Mesendoderm (in vitro differentiated cells): ENCODE measurements at regions not wholly inside any gene's neighbourhood (a gene's known extent, or its start where the extent isn't known, plus 50 kb on each side); places are given as distances from the start of the nearest gene placed in this dataset.

Experiments
- DNase-seq: peaks from one replicate; pipeline ENCODE4 v3.0.0; 2013
- H2AK5ac ChIP-seq: 2 replicates; pipeline ENCODE4 v1.6.1; 2013; ENCODE audit warnings: low read length, inconsistent platforms
- H2BK120ac ChIP-seq: 2 replicates; pipeline ENCODE4 v1.6.1; 2013; ENCODE audit warnings: low read depth, mild to moderate bottlenecking, low read length, moderate library complexity, mixed read lengths
- H2BK15ac ChIP-seq: replicated peaks from 2 replicates; pipeline ENCODE4 v1.6.1; 2013; ENCODE audit warnings: low read depth, mild to moderate bottlenecking, moderate library complexity
- H2BK5ac ChIP-seq: 2 replicates; pipeline ENCODE4 v1.6.1; 2013; ENCODE audit warnings: low read length, inconsistent platforms
- H3K18ac ChIP-seq: 2 replicates; pipeline ENCODE4 v1.6.1; 2013; ENCODE audit warnings: mild to moderate bottlenecking, low read length, mixed read lengths
- H3K23ac ChIP-seq: one replicate; pipeline ENCODE4 v1.6.1; 2013; ENCODE audit warnings: low read length
- H3K27ac ChIP-seq: 2 replicates; pipeline ENCODE4 v1.5.1; 2013; ENCODE audit warnings: low read depth, mild to moderate bottlenecking, inconsistent platforms, low read length, moderate library complexity
- H3K27me3 ChIP-seq: 2 replicates; pipeline ENCODE4 v1.6.1; 2013; ENCODE audit warnings: low read length, control low read depth, mild to moderate bottlenecking, inconsistent platforms; ENCODE audit not compliant: insufficient read depth, poor library complexity
- H3K36me3 ChIP-seq: 2 replicates; pipeline ENCODE4 v1.6.1; 2013; ENCODE audit warnings: low read length, inconsistent platforms; ENCODE audit not compliant: control insufficient read depth, insufficient read depth
- H3K4ac ChIP-seq: one replicate; pipeline ENCODE4 v1.6.1; 2013; ENCODE audit warnings: low read depth, mild to moderate bottlenecking, low read length, moderate library complexity
- H3K4me1 ChIP-seq: 2 replicates; pipeline ENCODE4 v1.6.1; 2013; ENCODE audit warnings: low read depth, low read length, inconsistent platforms; ENCODE audit not compliant: control insufficient read depth
- H3K4me2 ChIP-seq: 2 replicates; pipeline ENCODE4 v1.6.1; 2013; ENCODE audit warnings: low read length
- H3K4me3 ChIP-seq: 2 replicates; pipeline ENCODE4 v1.5.1; 2013; ENCODE audit warnings: mild to moderate bottlenecking, low read length
- H3K56ac ChIP-seq: one replicate; pipeline ENCODE4 v1.6.1; 2013; ENCODE audit warnings: low read length
- H3K79me1 ChIP-seq: 2 replicates; pipeline ENCODE4 v1.6.1; 2013; ENCODE audit warnings: low read length, inconsistent platforms
- H3K79me2 ChIP-seq: 2 replicates; pipeline ENCODE4 v1.6.1; 2013; ENCODE audit warnings: mild to moderate bottlenecking, low read length; ENCODE audit not compliant: control insufficient read depth, insufficient read depth
- H3K9ac ChIP-seq: 2 replicates; pipeline ENCODE4 v1.6.1; 2013; ENCODE audit warnings: low read length, inconsistent platforms
- H4K5ac ChIP-seq: one replicate; pipeline ENCODE4 v1.6.1; 2013; ENCODE audit warnings: low read length
- H4K8ac ChIP-seq: one replicate; pipeline ENCODE4 v1.6.1; 2013; ENCODE audit warnings: low read depth, mild to moderate bottlenecking, control low read depth, low read length, moderate library complexity
- WGBS: extraction: QIAGEN DNeasy Blood & Tissue Kit; methylation state at CpG from one replicate; pipeline ENCODE4 v1.1.7; 2013; ENCODE audit warnings: low lambda C conversion rate, missing lambda C conversion rate; ENCODE audit not compliant: insufficient coverage; ENCODE audit errors: extremely low coverage; 5-methylcytosine and 5-hydroxymethylcytosine counted together

DNA sequence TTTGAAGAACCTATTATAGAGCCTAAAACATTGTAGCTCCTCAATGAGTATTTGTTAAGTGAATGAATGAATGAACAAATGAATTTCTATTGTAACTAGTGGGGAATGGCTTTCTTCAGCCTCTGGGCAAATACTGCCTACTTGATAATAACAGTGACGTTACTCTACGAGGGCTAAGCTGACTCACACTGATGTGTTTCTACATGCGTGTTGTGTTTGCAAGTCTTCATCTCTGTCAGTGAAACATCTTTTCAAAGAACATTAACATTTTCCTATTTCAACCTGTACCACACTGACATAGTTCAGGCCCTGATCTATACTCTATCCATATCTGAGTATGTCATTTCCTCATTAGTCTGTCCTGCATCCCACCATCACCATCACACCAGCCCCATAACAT, 319.9 kb upstream of the ACVR2A start:
- Histone ChIP-seq H3K4me1 (no peaks in the 10 kb centered on the region), H3K79me2 (no peaks in the 10 kb centered on the region), H3K56ac (no peak overlapping the region), H3K4me2 (no peak overlapping the region), H2BK120ac (no peak overlapping the region), H2BK5ac (no peak overlapping the region), H3K79me1 (no peaks in the 10 kb centered on the region), H3K27me3 (no peaks in the 10 kb centered on the region), H3K23ac (no peak overlapping the region), H4K5ac (no peak overlapping the region), H2BK15ac (no peak overlapping the region), H3K4ac (no peak overlapping the region), H4K8ac (no peak overlapping the region), H2AK5ac (no peak overlapping the region), H3K27ac (no peak overlapping the region), H3K36me3 (no peaks in the 10 kb centered on the region), H3K4me3 (no peak overlapping the region), H3K9ac (no peak overlapping the region), H3K18ac (no peak overlapping the region)
- no peak for DNase-seq
- no CpG with 5 or more reads among the region's 3 CpGs for whole genome bisulfite sequencing

- Histone ChIP-seq H2BK5ac (no peak overlapping the region), H3K79me2 (no peaks in the 10 kb centered on the region), H3K27me3 (no peaks in the 10 kb centered on the region), H3K27ac (no peak overlapping the region), H3K23ac (no peak overlapping the region), H4K5ac (no peak overlapping the region), H2BK120ac (no peak overlapping the region), H4K8ac (no peak overlapping the region), H2AK5ac (no peak overlapping the region), H3K36me3 (no peaks in the 10 kb centered on the region), H3K79me1 (no peaks in the 10 kb centered on the region), H3K9ac (no peak overlapping the region), H2BK15ac (no peak overlapping the region), H3K4me3 (no peak overlapping the region), H3K4me2 (no peak overlapping the region), H3K4me1 (no peaks in the 10 kb centered on the region), H3K18ac (no peak overlapping the region), H3K56ac (no peak overlapping the region), H3K4ac (no peak overlapping the region)
- no peak for DNase-seq
Measured at GRCh38 chr2:147523415-147523814, 321.4 kb upstream of the ACVR2A start.

DNA sequence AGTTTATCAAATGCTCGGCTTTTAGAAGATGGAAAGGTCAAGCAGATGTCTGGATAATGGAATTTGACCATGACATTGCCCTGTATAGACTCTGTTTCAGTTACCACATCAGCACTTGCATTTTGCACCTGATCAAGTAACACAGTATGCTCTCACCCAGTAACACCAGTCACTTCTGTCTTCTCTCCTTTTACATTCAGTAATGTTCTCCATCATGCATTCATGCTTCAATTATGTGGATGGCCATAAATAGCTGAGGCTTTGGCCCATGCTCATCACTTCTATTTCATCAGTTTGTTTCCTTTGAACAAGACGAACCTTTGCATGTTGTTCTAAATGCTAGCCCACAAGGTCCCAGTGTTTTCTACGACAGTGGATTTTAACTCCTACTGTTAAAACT, 322.9 kb upstream of the ACVR2A start:
- no peaks in the 10 kb centered on the region for H3K79me2 ChIP-seq
- H2BK15ac ChIP-seq = no peak overlapping the region

DNA sequence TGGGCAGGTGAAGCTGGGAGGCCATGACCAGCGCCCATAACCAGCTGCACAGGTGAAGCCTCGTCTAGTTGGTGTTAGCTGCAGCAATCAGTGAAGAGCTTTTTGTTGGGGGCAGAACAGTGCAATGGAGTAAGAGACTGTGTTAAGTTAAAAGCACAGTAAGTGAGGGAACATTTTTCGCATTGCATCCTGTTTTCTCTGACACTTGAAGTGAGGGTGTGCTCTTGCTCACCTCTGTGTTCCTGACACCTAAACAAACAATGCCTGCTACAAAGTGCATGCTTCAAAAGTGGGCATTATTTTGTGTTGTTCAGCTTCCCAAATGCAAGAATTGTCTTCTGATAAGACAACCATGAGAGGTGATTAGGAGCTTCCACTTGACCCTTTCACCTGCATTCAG, 324.0 kb upstream of the ACVR2A start:
- no peak overlapping the region for H3K23ac ChIP-seq
- DNase-seq = no peak
- H2BK5ac ChIP-seq = no peak overlapping the region
- H4K5ac ChIP-seq = no peak overlapping the region
- WGBS = no CpG with 5 or more reads among the region's 3 CpGs
- H3K79me1 ChIP-seq = no peaks in the 10 kb centered on the region
- H3K4ac ChIP-seq = no peak overlapping the region
- no peaks in the 10 kb centered on the region for H3K4me1 ChIP-seq
- H3K4me2 ChIP-seq = no peak overlapping the region
- H3K9ac ChIP-seq = no peak overlapping the region
- H3K36me3 ChIP-seq = no peaks in the 10 kb centered on the region
- no peak overlapping the region for H3K56ac ChIP-seq
- no peak overlapping the region for H3K27ac ChIP-seq
- no peak overlapping the region for H3K18ac ChIP-seq
- H4K8ac ChIP-seq = no peak overlapping the region
- H3K79me2 ChIP-seq = no peaks in the 10 kb centered on the region
- no peak overlapping the region for H2AK5ac ChIP-seq
- no peaks in the 10 kb centered on the region for H3K27me3 ChIP-seq
- H3K4me3 ChIP-seq = no peak overlapping the region
- H2BK15ac ChIP-seq = no peak overlapping the region
- H2BK120ac ChIP-seq = no peak overlapping the region

More for the DNA sequence above, 322.9 kb upstream of the ACVR2A start:
- Histone ChIP-seq H4K8ac (no peak overlapping the region), H3K56ac (no peak overlapping the region), H2BK5ac (no peak overlapping the region), H3K9ac (no peak overlapping the region), H3K27ac (no peak overlapping the region), H3K27me3 (no peaks in the 10 kb centered on the region), H2AK5ac (no peak overlapping the region), H3K4me2 (no peak overlapping the region), H3K4me3 (no peak overlapping the region), H3K23ac (no peak overlapping the region), H3K36me3 (no peaks in the 10 kb centered on the region), H3K4ac (no peak overlapping the region), H3K79me1 (no peaks in the 10 kb centered on the region), H2BK120ac (no peak overlapping the region), H4K5ac (no peak overlapping the region), H3K4me1 (no peaks in the 10 kb centered on the region), H3K18ac (no peak overlapping the region)
- WGBS = no CpG with 5 or more reads among the region's 3 CpGs
- no peak for DNase-seq

DNA sequence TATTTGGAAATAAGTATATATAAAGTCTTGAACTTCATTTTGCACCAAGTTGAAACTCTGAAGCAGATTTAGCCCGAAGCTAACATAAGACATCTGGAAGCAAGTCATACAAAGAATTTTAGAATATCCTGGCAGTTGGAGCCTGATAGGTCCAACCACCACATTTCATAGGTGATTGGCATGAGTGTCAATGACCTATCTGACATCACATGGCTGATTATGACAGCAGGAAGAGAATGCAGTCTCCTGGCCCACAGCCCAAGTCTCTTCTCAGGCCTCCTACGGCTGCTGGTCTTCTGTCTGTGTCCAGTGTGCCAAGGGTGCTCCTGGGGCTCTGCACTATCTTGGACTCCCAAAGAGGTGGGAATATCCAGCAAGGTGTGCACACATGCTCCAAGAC, 325.7 kb upstream of the ACVR2A start:
- Histone ChIP-seq H3K4me3 (no peak overlapping the region), H2AK5ac (no peak overlapping the region), H4K5ac (no peak overlapping the region), H3K23ac (no peak overlapping the region), H4K8ac (no peak overlapping the region), H2BK5ac (no peak overlapping the region), H3K36me3 (no peaks in the 10 kb centered on the region), H3K27ac (no peak overlapping the region), H3K4ac (no peak overlapping the region), H2BK15ac (no peak overlapping the region), H3K56ac (no peak overlapping the region), H3K79me2 (no peaks in the 10 kb centered on the region), H3K9ac (no peak overlapping the region), H3K27me3 (no peaks in the 10 kb centered on the region), H3K79me1 (no peaks in the 10 kb centered on the region), H3K4me2 (no peak overlapping the region), H3K4me1 (peaks cover 3% of the 10 kb centered on the region), H3K18ac (no peak overlapping the region), H2BK120ac (no peak overlapping the region)
- no peak for DNase-seq
- no CpG with 5 or more reads among the region's 2 CpGs for WGBS

DNA sequence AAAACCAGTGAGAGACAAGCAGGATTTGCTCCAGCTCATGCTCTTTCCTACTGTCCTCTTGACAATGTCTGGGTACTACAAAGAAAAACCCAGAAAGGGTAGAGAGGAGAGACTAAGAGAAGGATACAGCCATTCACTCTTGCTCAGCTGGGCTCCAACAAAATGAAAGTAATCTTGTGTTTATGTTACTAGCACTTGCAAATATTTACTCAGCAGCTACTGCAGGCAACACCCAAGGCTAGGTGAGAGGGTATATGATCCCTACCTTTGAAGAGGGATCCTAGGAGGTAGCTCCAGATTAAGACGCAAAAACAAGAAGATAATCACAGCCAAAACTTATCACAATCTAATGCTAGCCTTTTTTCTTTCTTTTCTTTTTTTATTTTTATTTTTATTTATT, 329.6 kb upstream of the ACVR2A start:
- H3K4me2 ChIP-seq = no peak overlapping the region
- H2BK120ac ChIP-seq = no peak overlapping the region
- no peak overlapping the region for H4K5ac ChIP-seq
- H3K79me2 ChIP-seq = no peaks in the 10 kb centered on the region
- peaks cover 7% of the 10 kb centered on the region for H3K4me1 ChIP-seq
- no peak overlapping the region for H3K56ac ChIP-seq
- no peak overlapping the region for H2AK5ac ChIP-seq
- H2BK5ac ChIP-seq = no peak overlapping the region
- H3K27me3 ChIP-seq = no peaks in the 10 kb centered on the region
- no peaks in the 10 kb centered on the region for H3K36me3 ChIP-seq
- H3K79me1 ChIP-seq = no peaks in the 10 kb centered on the region
- no peak overlapping the region for H3K27ac ChIP-seq
- no CpG with 5 or more reads among the region's 1 CpG for WGBS
- no peak overlapping the region for H2BK15ac ChIP-seq
- H3K4ac ChIP-seq = no peak overlapping the region
- no peak overlapping the region for H4K8ac ChIP-seq
- no peak overlapping the region for H3K23ac ChIP-seq
- H3K4me3 ChIP-seq = no peak overlapping the region
- H3K9ac ChIP-seq = no peak overlapping the region
- no peak overlapping the region for H3K18ac ChIP-seq
- DNase-seq = no peak
